GM12872 (cell line): ENCODE measurements at regions not wholly inside any gene's neighbourhood (a gene's known extent, or its start where the extent isn't known, plus 50 kb on each side); places are given as distances from the start of the nearest gene placed in this dataset.

Experiments used
- CTCF ChIP-seq: IDR thresholded peaks from 3 replicates; pipeline ENCODE4 v1.5.1; 2011; ENCODE audit warnings: low read depth, mild to moderate bottlenecking, low read length, moderate library complexity; ENCODE audit not compliant: insufficient read depth

GRCh38 chr13:65240773-65241172 is 1989.4 kb downstream of the PCDH9 start:
- TF ChIP-seq CTCF: no peak

- no peak for TF ChIP-seq CTCF
Observed at GRCh38 chr13:65236841-65237418, 1993.2 kb downstream of the PCDH9 start.

- TF ChIP-seq CTCF: no peak
Observed at GRCh38 chr13:65217471-65217995, 2012.6 kb downstream of the PCDH9 start.

- peak; percentile 30; the same call in 1 of the 3 replicates for TF ChIP-seq CTCF
Observed at GRCh38 chr13:65202845-65203244, 2027.3 kb downstream of the PCDH9 start.

GRCh38 chr13:65188721-65189120 is 2041.4 kb downstream of the PCDH9 start:
- TF ChIP-seq CTCF: no peak

- no peak for TF ChIP-seq CTCF
Observed at GRCh38 chr13:65168026-65168425, 2062.1 kb downstream of the PCDH9 start.

- no peak for TF ChIP-seq CTCF
Observed at GRCh38 chr13:65166675-65167074, 2063.5 kb downstream of the PCDH9 start.
